GM12878 (cell line): ENCODE measurements at regions not wholly inside any gene's neighbourhood (a gene's known extent, or its start where the extent isn't known, plus 50 kb on each side); places are given as distances from the start of the nearest gene placed in this dataset.

Source experiments
- CTCF ChIP-seq, 3 experiments: IDR thresholded peaks in 2 of 3; conservative IDR thresholded peaks in 1 of 3; 2 replicates each; pipeline ENCODE4 v1.5.1; 2011; ENCODE audit warnings: low read depth in 3 of 3, low read length in 3 of 3, mild to moderate bottlenecking in 3 of 3, control low read depth in 2 of 3, moderate library complexity in 2 of 3, inconsistent platforms in 1 of 3, mixed read lengths in 1 of 3; ENCODE audit not compliant: control insufficient read depth in 2 of 3, insufficient read depth in 1 of 3; ENCODE audit errors: extremely low read depth in 1 of 3
- EP300 ChIP-seq, 2 experiments: fragments of 150-350 bp in 1 of 2; IDR thresholded peaks; 2 replicates each; pipeline ENCODE4 v1.6.1; 2011 to 2012; ENCODE audit warnings: low read depth in 2 of 2, low read length in 2 of 2, borderline replicate concordance in 1 of 2, improper control_type of control experiment in 1 of 2, inconsistent platforms in 1 of 2; ENCODE audit not compliant: control insufficient read depth in 1 of 2
- EZH2 ChIP-seq: IDR thresholded peaks from 2 replicates; pipeline ENCODE4 v1.6.1; 2012; ENCODE audit warnings: low read depth, mild to moderate bottlenecking, control low read depth, inconsistent platforms, low read length, borderline replicate concordance; ENCODE audit not compliant: control insufficient read depth
- HDAC2 ChIP-seq: fragments of 200-600 bp; sonication (generic); IDR thresholded peaks from 2 replicates; pipeline ENCODE4 v1.6.1; 2017
- POLR2A ChIP-seq: IDR thresholded peaks from 2 replicates; pipeline ENCODE4 v1.6.1; 2011; ENCODE audit warnings: low read depth, mild to moderate bottlenecking, low read length
- RB1 ChIP-seq: fragments of 450-650 bp; formaldehyde crosslinking; IDR thresholded peaks from 2 replicates; pipeline ENCODE4 v1.6.1; 2017; ENCODE audit warnings: mild to moderate bottlenecking, borderline replicate concordance
- USF2 ChIP-seq: IDR thresholded peaks from 2 replicates; pipeline ENCODE4 v1.6.1; 2011; ENCODE audit warnings: low read depth, low read length, improper control_type of control experiment, borderline replicate concordance

- TF ChIP-seq HDAC2, result no peak
- TF ChIP-seq EP300 (IDR thresholded peaks at IDR 0.05; ENCODE audit: borderline replicate concordance in 1 of 2, control insufficient read depth in 1 of 2, low read depth in 2 of 2, low read length in 2 of 2), result no peak
- peak; percentile 48 to 75 (median 66) for TF ChIP-seq CTCF (IDR thresholded peaks at IDR 0.05 in 2 of 3, conservative IDR thresholded peaks at IDR 0.05 in 1 of 3; ENCODE audit: control insufficient read depth in 2 of 3, extremely low read depth in 1 of 3, insufficient read depth in 1 of 3, low read depth in 3 of 3, low read length in 3 of 3)
- no peak for TF ChIP-seq EZH2
- no peak for TF ChIP-seq RB1
- TF ChIP-seq USF2, result no peak
- no peak for TF ChIP-seq POLR2A
Observed at GRCh38 chr14:106378191-106378590, 851.8 kb downstream of the TMEM121 start.
